ENCODE measurements at regions not wholly inside any gene's neighbourhood (a gene's known extent, or its start where the extent isn't known, plus 50 kb on each side); places are given as distances from the start of the nearest gene placed in this dataset.

DNA sequence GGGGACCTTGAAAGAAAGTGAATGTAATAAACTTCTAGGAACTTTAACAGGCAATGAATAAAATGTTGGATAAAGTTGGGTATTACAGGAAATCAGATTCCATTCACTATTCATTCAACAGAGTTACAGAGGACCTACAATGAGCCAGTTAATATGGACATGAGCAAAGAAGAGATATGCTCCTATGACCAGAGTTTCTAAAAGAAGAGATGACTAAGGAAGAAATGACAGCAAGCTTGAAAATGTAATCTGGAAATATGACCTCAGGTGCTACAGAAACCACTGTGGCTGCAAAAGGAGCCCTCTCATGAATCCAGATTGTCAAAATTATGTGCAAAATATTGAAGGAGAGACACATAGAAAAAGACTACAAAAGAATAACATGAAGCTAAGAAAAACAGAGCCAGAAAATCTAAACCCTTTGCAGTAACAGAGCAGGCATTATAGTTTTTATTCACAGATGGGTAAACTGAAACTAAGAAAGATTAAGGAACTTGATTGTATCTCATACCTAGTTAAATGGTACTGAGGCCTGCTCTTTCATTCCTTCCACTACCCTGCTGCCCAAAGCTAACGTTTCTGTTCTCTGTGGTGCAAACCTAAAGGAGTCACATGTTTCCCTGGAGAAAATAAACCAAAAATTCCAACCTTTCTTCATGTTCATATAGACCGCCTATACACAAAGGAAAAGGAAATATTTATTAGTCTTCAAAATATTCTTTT lies 378.3 kb downstream of the GBA3 start:
- TF ChIP-seq POLR2A (IDR thresholded peaks at IDR 0.05; ENCODE audit: low read length) (no peak), GATA1 (IDR thresholded peaks at IDR 0.05; ENCODE audit: low read depth, low read length) (no peak)

Data from erythroblast (primary cell).